ENCODE measurements at regions not wholly inside any gene's neighbourhood (a gene's known extent, or its start where the extent isn't known, plus 50 kb on each side); places are given as distances from the start of the nearest gene placed in this dataset.
"Not testable (repeated sequence)": the region's sequence is repeated elsewhere in the genome, so short reads cannot be mapped to it uniquely, and the experiment has no call there.

GRCh38 chr9:7347556-7347955 lies 452.0 kb downstream of the DMAC1 start:
- DNase-seq (ENCODE audit: low read depth, low spot score) = no peak

- DNase-seq (ENCODE audit: low read depth, low spot score) = no peak
Measured at GRCh38 chr9:7346144-7346543, 453.4 kb downstream of the DMAC1 start.

GRCh38 chr9:7342736-7343135 lies 456.8 kb downstream of the DMAC1 start:
- no peak for DNase-seq (ENCODE audit: low read depth, low spot score)

GRCh38 chr9:7342229-7342628 lies 457.3 kb downstream of the DMAC1 start:
- DNase-seq (ENCODE audit: low read depth, low spot score) = no peak

GRCh38 chr9:7341571-7341970 lies 458.0 kb downstream of the DMAC1 start:
- DNase-seq (ENCODE audit: low read depth, low spot score) = no peak

- DNase-seq (ENCODE audit: low read depth, low spot score) = no peak
Measured at GRCh38 chr9:7340451-7340850, 459.1 kb downstream of the DMAC1 start.

GRCh38 chr9:7338586-7339281 lies 460.8 kb downstream of the DMAC1 start:
- no peak for DNase-seq (ENCODE audit: low read depth, low spot score)

- no peak for DNase-seq (ENCODE audit: low read depth, low spot score)
Measured at GRCh38 chr9:7336356-7337065, 463.1 kb downstream of the DMAC1 start.

GRCh38 chr9:7333719-7334118 lies 465.9 kb downstream of the DMAC1 start:
- no peak for DNase-seq (ENCODE audit: low read depth, low spot score)

- DNase-seq (ENCODE audit: low read depth, low spot score) = no peak
Measured at GRCh38 chr9:7332780-7333179, 466.8 kb downstream of the DMAC1 start.

GRCh38 chr9:7328453-7328852 lies 471.1 kb downstream of the DMAC1 start:
- no peak for DNase-seq (ENCODE audit: low read depth, low spot score)

GRCh38 chr9:7325995-7326394 lies 473.6 kb downstream of the DMAC1 start:
- no peak for DNase-seq (ENCODE audit: low read depth, low spot score)

- no peak for DNase-seq (ENCODE audit: low read depth, low spot score)
Measured at GRCh38 chr9:7324152-7324598, 475.4 kb downstream of the DMAC1 start.

GRCh38 chr9:7320841-7321240 lies 478.7 kb downstream of the DMAC1 start:
- DNase-seq (ENCODE audit: low read depth, low spot score) = no peak

- no peak for DNase-seq (ENCODE audit: low read depth, low spot score)
Measured at GRCh38 chr9:7320139-7320538, 479.4 kb downstream of the DMAC1 start.

- DNase-seq (ENCODE audit: low read depth, low spot score) = no peak
Measured at GRCh38 chr9:7318920-7319319, 480.7 kb downstream of the DMAC1 start.

- no peak for DNase-seq (ENCODE audit: low read depth, low spot score)
Measured at GRCh38 chr9:7316967-7317366, 482.6 kb downstream of the DMAC1 start.

- DNase-seq (ENCODE audit: low read depth, low spot score) = no peak
Measured at GRCh38 chr9:7316166-7316795, 483.3 kb downstream of the DMAC1 start.

GRCh38 chr9:7315746-7316145 lies 483.8 kb downstream of the DMAC1 start:
- DNase-seq (ENCODE audit: low read depth, low spot score) = no peak

GRCh38 chr9:7315116-7315515 lies 484.5 kb downstream of the DMAC1 start:
- DNase-seq (ENCODE audit: low read depth, low spot score) = no peak

- DNase-seq (ENCODE audit: low read depth, low spot score) = no peak
Measured at GRCh38 chr9:7313389-7313788, 486.2 kb downstream of the DMAC1 start.

- DNase-seq (ENCODE audit: low read depth, low spot score) = not testable (repeated sequence)
Measured at GRCh38 chr9:7309051-7309450, 490.5 kb downstream of the DMAC1 start.

- DNase-seq (ENCODE audit: low read depth, low spot score) = no peak
Measured at GRCh38 chr9:7305677-7306076, 493.9 kb downstream of the DMAC1 start.

Data from activated CD4-positive, CD25-positive, alpha-beta regulatory T cell treated with anti-CD3 and anti-CD28 coated beads, Interleukin-2, amount 50 U/mL, for 16 hours (primary cell).